GM19468 (cell line): ENCODE measurements at regions not wholly inside any gene's neighbourhood (a gene's known extent, or its start where the extent isn't known, plus 50 kb on each side); places are given as distances from the start of the nearest gene placed in this dataset.
"Not testable (repeated sequence)": the region's sequence is repeated elsewhere in the genome, so short reads cannot be mapped to it uniquely, and the experiment has no call there.

ENCODE experiments used
- ATAC-seq: cut with Tn5 transposase; IDR thresholded peaks from one replicate; pipeline ENCODE4 v1.9.1; 2021; ENCODE audit warnings: mild to moderate bottlenecking, moderate library complexity, moderate number of reproducible peaks; ENCODE audit not compliant: unreplicated experiment; ENCODE audit errors: extremely low read depth

- no peak for ATAC-seq
Observed at GRCh38 chr7:125423458-125424155, 494.0 kb upstream of the POT1 start.

GRCh38 chr7:125421407-125421806, 491.8 kb upstream of the POT1 start:
- not testable (repeated sequence) for ATAC-seq

- no peak for ATAC-seq
Observed at GRCh38 chr7:125412890-125413665, 483.5 kb upstream of the POT1 start.

- no peak for ATAC-seq
Observed at GRCh38 chr7:125409921-125410320, 480.3 kb upstream of the POT1 start.

- no peak for ATAC-seq
Observed at GRCh38 chr7:125406111-125406510, 476.5 kb upstream of the POT1 start.

- no peak for ATAC-seq
Observed at GRCh38 chr7:125399408-125399807, 469.8 kb upstream of the POT1 start.

- ATAC-seq: no peak
Observed at GRCh38 chr7:125396466-125397151, 467.0 kb upstream of the POT1 start.

GRCh38 chr7:125391921-125392320, 462.3 kb upstream of the POT1 start:
- ATAC-seq: no peak

GRCh38 chr7:125390981-125391380, 461.4 kb upstream of the POT1 start:
- ATAC-seq: no peak

- ATAC-seq: no peak
Observed at GRCh38 chr7:125386211-125386610, 456.6 kb upstream of the POT1 start.

- no peak for ATAC-seq
Observed at GRCh38 chr7:125383324-125383723, 453.7 kb upstream of the POT1 start.

- ATAC-seq: no peak
Observed at GRCh38 chr7:125382401-125382800, 452.8 kb upstream of the POT1 start.

- ATAC-seq: no peak
Observed at GRCh38 chr7:125375942-125376341, 446.3 kb upstream of the POT1 start.

GRCh38 chr7:125370502-125370901, 440.9 kb upstream of the POT1 start:
- no peak for ATAC-seq

GRCh38 chr7:125363873-125364272, 434.2 kb upstream of the POT1 start:
- ATAC-seq: no peak

- no peak for ATAC-seq
Observed at GRCh38 chr7:125358551-125359167, 429.0 kb upstream of the POT1 start.

GRCh38 chr7:125357676-125358455, 428.2 kb upstream of the POT1 start:
- no peak for ATAC-seq

- peak; percentile 35 for ATAC-seq
Observed at GRCh38 chr7:125355899-125356298, 426.3 kb upstream of the POT1 start.

GRCh38 chr7:125347269-125347668, 417.6 kb upstream of the POT1 start:
- no peak for ATAC-seq

- no peak for ATAC-seq
Observed at GRCh38 chr7:125338110-125338509, 408.5 kb upstream of the POT1 start.
